OCI-LY3 (cell line): ENCODE measurements at regions not wholly inside any gene's neighbourhood (a gene's known extent, or its start where the extent isn't known, plus 50 kb on each side); places are given as distances from the start of the nearest gene placed in this dataset.

ENCODE experiments used
- CTCF ChIP-seq: fragments of 200-600, 300-600 bp; sonication (generic); IDR thresholded peaks from 2 replicates; pipeline ENCODE4 v1.5.1; 2014; ENCODE audit warnings: antibody characterized with exemption, low read length, low read depth
- EZH2phosphoT487 ChIP-seq: fragments of 200-600 bp; shearing (Covaris generic); IDR thresholded peaks from 2 replicates; pipeline ENCODE4 v1.6.1; 2018; ENCODE audit warnings: antibody characterized with exemption, mixed run types, low read depth

- TF ChIP-seq CTCF (no peak), EZH2phosphoT487 (no peak)
These were observed 250.8 kb downstream of the CDH26 start for GRCh38 chr20:60209048-60209447.
